ENCODE measurements at regions not wholly inside any gene's neighbourhood (a gene's known extent, or its start where the extent isn't known, plus 50 kb on each side); places are given as distances from the start of the nearest gene placed in this dataset.
"Not testable (repeated sequence)": the region's sequence is repeated elsewhere in the genome, so short reads cannot be mapped to it uniquely, and the experiment has no call there.

- H3K4me1 ChIP-seq; H3K27me3 ChIP-seq; H3K27ac ChIP-seq; intact Hi-C loops (cut with DNase I; ENCODE audit: low total_unique reads); DNase-seq; H3K36me3 ChIP-seq; H3K4me3 ChIP-seq; H3K9me3 ChIP-seq: not testable (repeated sequence)
Observed at GRCh38 chr13:52565324-52565723, 76.9 kb upstream of the HNRNPA1L2 start.

DNA sequence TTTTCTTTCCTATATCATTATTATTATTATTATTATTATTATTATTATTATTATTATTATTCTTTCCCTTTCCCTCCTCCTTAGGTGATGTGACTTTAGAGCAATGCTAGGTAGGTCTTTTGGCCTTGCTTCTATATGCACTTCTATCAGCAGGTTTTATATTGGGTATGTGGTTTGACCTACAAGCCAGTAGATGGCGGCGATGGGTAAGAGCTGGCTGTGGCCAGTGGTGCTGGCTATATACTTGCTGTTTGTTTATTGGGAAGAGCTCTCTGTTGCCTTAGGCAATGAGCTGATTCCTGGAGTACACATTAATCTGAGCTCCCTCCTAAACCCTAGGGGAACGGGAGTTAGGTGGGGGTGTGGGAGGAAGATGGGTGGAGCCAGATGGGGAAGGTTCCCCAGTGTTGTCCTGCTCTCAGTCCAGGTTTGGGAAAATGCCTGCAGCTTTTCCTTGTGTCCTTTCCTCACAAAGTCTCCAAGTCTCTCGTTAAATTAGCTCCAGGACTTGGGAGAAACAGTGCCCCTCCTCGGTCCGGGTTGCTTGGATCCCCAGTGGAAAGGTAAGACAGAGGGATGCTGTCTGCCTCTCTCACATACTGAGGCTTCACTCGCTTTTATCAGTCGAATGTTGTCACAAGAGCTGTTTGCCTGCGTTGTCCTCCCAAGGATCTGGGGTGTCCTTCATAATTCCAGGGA lies 72.2 kb upstream of the HNRNPA1L2 start:
- peak overlapping the region in 1 of 2 donors; percentile 60 for H3K27ac ChIP-seq

DNA sequence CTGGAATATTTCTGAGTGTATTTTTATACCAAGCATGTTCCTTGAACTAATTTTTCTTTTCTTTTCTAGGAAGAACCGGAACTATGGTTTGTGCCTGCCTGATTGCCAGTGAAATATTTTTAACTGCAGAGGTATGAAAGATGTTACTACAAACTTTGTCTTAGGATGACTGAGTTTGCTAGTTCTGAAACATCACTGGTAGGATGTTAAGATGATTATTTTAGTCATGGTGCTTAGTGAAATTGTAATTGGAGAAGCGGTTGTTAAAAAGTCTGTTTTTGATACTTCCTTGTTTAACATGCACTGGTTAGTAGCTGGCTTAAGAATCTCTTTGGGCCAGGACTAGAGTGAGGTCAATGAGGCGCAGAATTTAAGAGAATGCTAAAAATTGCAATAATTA lies 71.1 kb upstream of the HNRNPA1L2 start:
- H3K4me3 ChIP-seq; H3K27ac ChIP-seq; H3K4me1 ChIP-seq; H3K36me3 ChIP-seq; H3K9me3 ChIP-seq; DNase-seq; H3K27me3 ChIP-seq; intact Hi-C loops (cut with DNase I; ENCODE audit: low total_unique reads): not testable (repeated sequence)

More for the DNA sequence above, 72.2 kb upstream of the HNRNPA1L2 start:
- H3K4me1 ChIP-seq; H3K36me3 ChIP-seq; intact Hi-C loops (cut with DNase I; ENCODE audit: low total_unique reads); H3K27me3 ChIP-seq; H3K9me3 ChIP-seq: not testable (repeated sequence)
- peak overlapping the region; percentile 25 to 38 for H3K4me3 ChIP-seq
- TF ChIP-seq CTCF (IDR thresholded peaks at IDR 0.05): peak; percentile 39 to 42
- peak; percentile 55 to 71 for DNase-seq

- intact Hi-C loops (cut with DNase I; ENCODE audit: low total_unique reads); H3K27ac ChIP-seq; H3K27me3 ChIP-seq; DNase-seq; H3K9me3 ChIP-seq; H3K4me1 ChIP-seq; H3K4me3 ChIP-seq; H3K36me3 ChIP-seq: not testable (repeated sequence)
Observed at GRCh38 chr13:52582962-52583361, 59.3 kb upstream of the HNRNPA1L2 start.
